ENCODE measurements at regions not wholly inside any gene's neighbourhood (a gene's known extent, or its start where the extent isn't known, plus 50 kb on each side); places are given as distances from the start of the nearest gene placed in this dataset.

DNA sequence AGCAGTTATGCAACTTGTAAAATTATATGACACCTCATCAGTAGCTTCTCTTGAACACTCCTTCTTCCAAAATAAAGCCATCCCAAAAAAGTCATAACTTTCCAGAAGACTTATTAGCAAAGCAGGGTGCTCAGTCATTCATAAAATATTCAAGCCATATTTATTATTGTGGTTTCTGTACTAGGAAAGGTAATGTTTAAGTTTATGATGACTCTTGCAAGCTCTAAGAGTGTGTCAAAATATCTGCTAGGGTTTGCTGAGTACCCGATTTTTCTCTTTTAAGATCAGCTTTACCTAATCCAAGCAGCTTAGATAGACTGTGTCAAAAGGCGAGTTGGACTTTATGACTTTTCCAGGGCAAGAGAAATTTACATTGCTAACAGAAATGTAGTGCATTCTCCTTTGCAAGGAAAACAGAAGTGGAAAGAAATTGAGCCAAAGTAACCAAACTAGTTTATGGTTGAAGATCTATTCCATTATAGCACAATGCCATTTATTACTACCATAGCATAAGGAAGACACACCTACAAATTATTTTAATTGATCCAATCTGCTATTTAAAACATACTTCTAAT, 98.0 kb upstream of the SOX6 start:
- no peak overlapping the region for H3K27ac ChIP-seq
- TF ChIP-seq POLR2A (IDR thresholded peaks at IDR 0.05) (no peak), CTCF (IDR thresholded peaks at IDR 0.05) (no peak), POLR2AphosphoS5 (IDR thresholded peaks at IDR 0.05) (no peak)
- no peaks in the 10 kb centered on the region for H3K9me3 ChIP-seq
- no peaks in the 10 kb centered on the region for H3K4me1 ChIP-seq
- intact Hi-C loops (cut with DNase I; ENCODE audit: low total_unique reads) = no loop called here
- no peak for DNase-seq (ENCODE audit: low spot score in 2 of 2)
- no peak overlapping the region for H3K4me3 ChIP-seq
- H3K27me3 ChIP-seq = no peaks in the 10 kb centered on the region
- no peaks in the 10 kb centered on the region for H3K36me3 ChIP-seq

- no peaks in the 10 kb centered on the region for H3K4me1 ChIP-seq
- H3K4me3 ChIP-seq = no peak overlapping the region
- intact Hi-C loops (cut with DNase I; ENCODE audit: low total_unique reads) = no loop called here
- H3K27ac ChIP-seq = no peak overlapping the region
- DNase-seq (ENCODE audit: low spot score in 2 of 2) = no peak
- TF ChIP-seq CTCF (IDR thresholded peaks at IDR 0.05) (no peak), POLR2AphosphoS5 (IDR thresholded peaks at IDR 0.05) (no peak), POLR2A (IDR thresholded peaks at IDR 0.05) (no peak)
- no peaks in the 10 kb centered on the region for H3K9me3 ChIP-seq
- no peaks in the 10 kb centered on the region for H3K27me3 ChIP-seq
- no peaks in the 10 kb centered on the region for H3K36me3 ChIP-seq
Measured at GRCh38 chr11:16448123-16448717, 91.9 kb upstream of the SOX6 start.

DNA sequence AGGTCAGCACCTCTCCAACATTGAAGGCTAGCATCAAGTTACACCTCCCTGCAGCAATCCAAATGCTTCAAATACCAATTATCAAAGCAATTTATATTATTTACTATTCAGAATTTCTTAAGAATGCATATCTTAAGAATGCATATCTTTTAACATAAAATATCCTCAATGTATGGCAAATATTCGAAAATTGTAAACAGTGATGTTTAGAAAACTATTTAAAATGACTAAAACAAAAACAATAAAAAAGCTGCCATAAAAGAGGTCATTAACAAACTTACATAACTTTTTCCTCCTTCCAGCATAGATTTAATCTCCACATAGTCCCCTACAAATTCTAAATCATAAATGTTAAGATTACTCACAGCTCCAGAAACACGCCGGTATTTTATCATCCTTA, 85.1 kb upstream of the SOX6 start:
- TF ChIP-seq POLR2A (IDR thresholded peaks at IDR 0.05) (no peak), POLR2AphosphoS5 (IDR thresholded peaks at IDR 0.05) (no peak), CTCF (IDR thresholded peaks at IDR 0.05) (no peak)
- H3K36me3 ChIP-seq = no peaks in the 10 kb centered on the region
- H3K27ac ChIP-seq = no peak overlapping the region
- no peaks in the 10 kb centered on the region for H3K9me3 ChIP-seq
- no peak for DNase-seq (ENCODE audit: low spot score in 2 of 2)
- H3K4me3 ChIP-seq = no peak overlapping the region
- no peaks in the 10 kb centered on the region for H3K4me1 ChIP-seq
- no peaks in the 10 kb centered on the region for H3K27me3 ChIP-seq
- intact Hi-C loops (cut with DNase I; ENCODE audit: low total_unique reads) = no loop called here

DNA sequence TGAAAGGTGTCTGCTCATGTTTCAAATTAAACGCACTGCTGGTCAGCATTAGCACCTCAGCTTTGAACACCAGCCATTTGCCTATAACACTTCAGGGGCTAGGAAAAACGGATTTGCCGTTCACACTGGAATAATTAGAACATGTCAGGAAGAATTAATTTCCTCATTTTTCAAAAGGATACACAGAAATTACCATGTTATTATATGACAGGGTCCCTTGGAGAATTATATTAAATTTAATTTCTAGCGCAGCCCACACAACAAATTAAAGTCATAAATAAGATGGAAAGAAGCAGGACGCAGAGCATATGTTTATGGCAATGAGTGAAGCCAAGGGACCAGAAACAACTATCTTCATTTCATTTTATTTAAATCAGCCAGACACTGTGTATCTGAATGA, 83.8 kb upstream of the SOX6 start:
- no peaks in the 10 kb centered on the region for H3K27me3 ChIP-seq
- TF ChIP-seq POLR2AphosphoS5 (IDR thresholded peaks at IDR 0.05) = no peak
- intact Hi-C loops (cut with DNase I; ENCODE audit: low total_unique reads) = no loop called here
- no peak for DNase-seq (ENCODE audit: low spot score in 2 of 2)
- no peaks in the 10 kb centered on the region for H3K9me3 ChIP-seq
- H3K4me3 ChIP-seq = no peak overlapping the region
- H3K27ac ChIP-seq = no peak overlapping the region
- H3K4me1 ChIP-seq = no peaks in the 10 kb centered on the region
- H3K36me3 ChIP-seq = no peaks in the 10 kb centered on the region

DNA sequence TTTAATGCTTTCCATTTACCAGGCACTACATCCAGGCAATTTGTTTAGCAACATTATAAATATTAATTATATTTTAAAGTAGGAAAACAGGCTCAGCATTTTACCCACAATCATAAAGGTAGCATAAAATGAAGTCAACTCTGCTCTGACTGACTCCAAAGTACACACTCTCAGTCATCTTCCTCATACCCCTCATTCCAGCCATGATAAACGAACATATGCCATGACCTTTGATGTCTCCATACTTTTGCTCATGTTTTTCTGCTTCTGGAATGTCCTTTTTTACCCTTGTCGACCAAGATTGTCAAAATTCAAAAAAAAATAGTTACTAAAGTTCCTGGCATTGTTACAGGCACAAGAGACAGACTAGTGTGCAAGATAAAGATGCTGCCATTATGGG, 77.7 kb upstream of the SOX6 start:
- Histone ChIP-seq H3K27me3 (no peaks in the 10 kb centered on the region), H3K4me1 (no peaks in the 10 kb centered on the region), H3K4me3 (no peak overlapping the region), H3K27ac (no peak overlapping the region), H3K9me3 (peaks cover 0 to 6% of the 10 kb centered on the region in 2 donors), H3K36me3 (no peaks in the 10 kb centered on the region)
- intact Hi-C loops (cut with DNase I; ENCODE audit: low total_unique reads) = no loop called here
- TF ChIP-seq CTCF (IDR thresholded peaks at IDR 0.05) (no peak), POLR2AphosphoS5 (IDR thresholded peaks at IDR 0.05) (no peak), POLR2A (IDR thresholded peaks at IDR 0.05) (no peak)
- DNase-seq (ENCODE audit: low spot score in 2 of 2) = no peak
